GM21717 (cell line): ENCODE measurements at regions not wholly inside any gene's neighbourhood (a gene's known extent, or its start where the extent isn't known, plus 50 kb on each side); places are given as distances from the start of the nearest gene placed in this dataset.

ENCODE experiments used
- ATAC-seq: cut with Tn5 transposase; IDR thresholded peaks from one replicate; pipeline ENCODE4 v1.9.1; 2021; ENCODE audit warnings: mild to moderate bottlenecking, moderate library complexity; ENCODE audit not compliant: unreplicated experiment

DNA sequence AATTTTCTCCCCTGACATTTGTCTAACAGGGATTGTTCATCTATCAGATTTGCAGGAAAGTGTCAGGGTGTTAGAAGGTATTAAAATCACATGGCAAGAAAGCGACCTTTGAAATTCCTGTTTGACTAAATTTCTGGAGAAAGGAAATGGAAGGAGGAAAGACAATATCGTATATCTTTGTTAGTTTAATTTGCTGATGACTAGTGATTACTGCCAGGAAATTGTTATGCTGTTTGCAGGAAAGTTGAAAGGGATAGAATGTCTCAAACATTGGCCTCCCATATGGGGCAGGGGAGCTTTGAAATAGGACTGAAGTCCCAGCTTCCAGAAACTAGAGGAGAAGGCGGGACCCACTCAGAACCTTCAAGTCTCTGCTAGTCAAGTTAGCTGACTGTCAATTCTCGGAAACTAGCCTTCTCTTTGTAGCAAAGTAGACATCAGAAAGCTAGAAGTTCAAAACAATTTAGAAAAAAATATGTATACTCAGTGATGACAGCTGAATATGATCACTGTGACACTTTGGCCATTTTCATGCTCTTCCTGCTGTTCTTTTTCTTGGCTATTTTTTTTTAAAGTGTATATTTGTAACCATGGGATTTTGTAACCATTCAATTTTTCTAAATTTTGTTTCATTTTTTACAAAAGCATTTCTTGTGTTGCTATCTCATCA lies 53.4 kb upstream of the RALGAPA2 start:
- ATAC-seq, result no peak

DNA sequence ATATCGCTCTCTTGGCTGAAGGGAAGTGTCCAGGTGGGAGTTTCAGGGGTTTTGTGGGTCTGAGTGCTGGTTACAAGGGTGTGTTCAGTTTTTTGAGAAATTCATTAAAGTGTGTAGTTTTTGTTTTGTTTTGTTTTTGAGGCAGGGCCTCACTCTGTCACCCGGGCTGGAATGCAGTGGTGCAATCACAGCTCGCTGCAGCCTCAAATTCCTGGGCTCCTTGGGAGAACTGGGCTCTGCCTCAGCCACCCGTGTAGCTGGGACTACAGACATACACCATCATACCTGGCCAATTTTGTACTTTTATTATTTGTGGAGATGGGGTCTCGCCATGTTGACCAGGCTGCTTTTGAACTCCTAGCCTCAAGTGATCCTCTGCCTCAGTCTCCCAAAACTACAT lies 51.2 kb upstream of the RALGAPA2 start:
- ATAC-seq, result no peak
